SK-N-MC (cell line): ENCODE measurements at regions not wholly inside any gene's neighbourhood (a gene's known extent, or its start where the extent isn't known, plus 50 kb on each side); places are given as distances from the start of the nearest gene placed in this dataset.

Source experiments
- DNase-seq: peaks from one replicate; pipeline ENCODE4 v3.0.0-alpha.2; 2011; ENCODE audit warnings: low read depth, low spot score
- H3K27ac ChIP-seq: fragments of 200-600 bp; sonication (generic); 2 replicates; pipeline ENCODE4 v1.5.1; 2016; ENCODE audit warnings: mixed run types
- H3K36me3 ChIP-seq: fragments of 200-600 bp; sonication (generic); 2 replicates; pipeline ENCODE4 v1.6.1; 2017; ENCODE audit warnings: antibody characterized with exemption, low read length, mixed read lengths; ENCODE audit not compliant: insufficient read depth
- H3K4me3 ChIP-seq: fragments of 200-600 bp; sonication (generic); 2 replicates; pipeline ENCODE4 v1.5.1; 2016
- H3K9ac ChIP-seq: fragments of 200-600 bp; sonication (generic); 2 replicates; pipeline ENCODE4 v1.8.0; 2017; ENCODE audit warnings: mixed run types, mixed read lengths; ENCODE audit not compliant: insufficient read length
- H3K9me3 ChIP-seq: fragments of 200-600 bp; sonication (generic); 2 replicates; pipeline ENCODE4 v1.6.1; 2017; ENCODE audit warnings: low read depth, mild to moderate bottlenecking, antibody characterized with exemption, low read length, moderate library complexity, mixed read lengths
- EZH2 ChIP-seq: fragments of 200-600 bp; sonication (generic); IDR thresholded peaks from one replicate; pipeline ENCODE4 v1.6.1; 2017; ENCODE audit warnings: antibody characterized with exemption
- FOXP2 ChIP-seq: optimal IDR thresholded peaks from 2 replicates; pipeline ENCODE3; 2011; ENCODE audit warnings: mild to moderate bottlenecking, moderate library complexity; ENCODE audit not compliant: insufficient read depth; ENCODE audit errors: extremely low read length, control extremely low read depth
- POLR2AphosphoS5 ChIP-seq: IDR thresholded peaks from 2 replicates; pipeline ENCODE4 v1.6.1; 2012; ENCODE audit warnings: mild to moderate bottlenecking, low read depth, low read length, borderline replicate concordance

GRCh38 chr14:100381395-100382105 lies 58.4 kb downstream of the SLC25A47 start:
- peak overlapping the region; percentile 12 for H3K9ac ChIP-seq
- no peaks in the 10 kb centered on the region for H3K9me3 ChIP-seq
- H3K4me3 ChIP-seq: no peak overlapping the region
- no peak overlapping the region for H3K27ac ChIP-seq
- TF ChIP-seq EZH2: no peak
- TF ChIP-seq POLR2AphosphoS5: no peak
- no peak for TF ChIP-seq FOXP2
- no peak for DNase-seq
- no peaks in the 10 kb centered on the region for H3K36me3 ChIP-seq

- Histone ChIP-seq H3K36me3 (no peaks in the 10 kb centered on the region), H3K4me3 (no peak overlapping the region), H3K9ac (no peak overlapping the region), H3K9me3 (no peaks in the 10 kb centered on the region), H3K27ac (no peak overlapping the region)
- TF ChIP-seq FOXP2 (no peak), POLR2AphosphoS5 (no peak), EZH2 (no peak)
- DNase-seq: no peak
These were observed 58.9 kb downstream of the SLC25A47 start for GRCh38 chr14:100382106-100382455.

- H3K4me3 ChIP-seq: no peak overlapping the region
- H3K27ac ChIP-seq: no peak overlapping the region
- TF ChIP-seq FOXP2 (no peak), POLR2AphosphoS5 (no peak), EZH2 (no peak)
- no peaks in the 10 kb centered on the region for H3K9me3 ChIP-seq
- H3K9ac ChIP-seq: no peak overlapping the region
- no peaks in the 10 kb centered on the region for H3K36me3 ChIP-seq
- no peak for DNase-seq
These were observed 60.6 kb downstream of the SLC25A47 start for GRCh38 chr14:100383727-100384158.

- Histone ChIP-seq H3K27ac (peak overlapping the region; percentile 93; the same call in 1 of the 2 replicates), H3K36me3 (no peaks in the 10 kb centered on the region), H3K9ac (peak overlapping the region; percentile 8), H3K9me3 (no peaks in the 10 kb centered on the region), H3K4me3 (no peak overlapping the region)
- no peak for TF ChIP-seq FOXP2
- no peak for TF ChIP-seq EZH2
- no peak for TF ChIP-seq POLR2AphosphoS5
- no peak for DNase-seq
These were observed 61.1 kb downstream of the SLC25A47 start for GRCh38 chr14:100384277-100384676.

- DNase-seq: peak; percentile 79
- no peaks in the 10 kb centered on the region for H3K9me3 ChIP-seq
- peak overlapping the region; percentile 93 for H3K27ac ChIP-seq
- peak overlapping the region; percentile 60 for H3K9ac ChIP-seq
- peak overlapping the region; percentile 44 for H3K4me3 ChIP-seq
- H3K36me3 ChIP-seq: no peaks in the 10 kb centered on the region
- TF ChIP-seq FOXP2: no peak
- TF ChIP-seq POLR2AphosphoS5: no peak
- no peak for TF ChIP-seq EZH2
These were observed 62.0 kb downstream of the SLC25A47 start for GRCh38 chr14:100384819-100385813.

- Histone ChIP-seq H3K36me3 (no peaks in the 10 kb centered on the region), H3K9me3 (no peaks in the 10 kb centered on the region), H3K4me3 (peak overlapping the region; percentile 44), H3K9ac (peak overlapping the region; percentile 60), H3K27ac (peak overlapping the region; percentile 93)
- TF ChIP-seq EZH2 (no peak), FOXP2 (no peak), POLR2AphosphoS5 (no peak)
- DNase-seq: no peak
These were observed 63.0 kb downstream of the SLC25A47 start for GRCh38 chr14:100386121-100386520.

DNA sequence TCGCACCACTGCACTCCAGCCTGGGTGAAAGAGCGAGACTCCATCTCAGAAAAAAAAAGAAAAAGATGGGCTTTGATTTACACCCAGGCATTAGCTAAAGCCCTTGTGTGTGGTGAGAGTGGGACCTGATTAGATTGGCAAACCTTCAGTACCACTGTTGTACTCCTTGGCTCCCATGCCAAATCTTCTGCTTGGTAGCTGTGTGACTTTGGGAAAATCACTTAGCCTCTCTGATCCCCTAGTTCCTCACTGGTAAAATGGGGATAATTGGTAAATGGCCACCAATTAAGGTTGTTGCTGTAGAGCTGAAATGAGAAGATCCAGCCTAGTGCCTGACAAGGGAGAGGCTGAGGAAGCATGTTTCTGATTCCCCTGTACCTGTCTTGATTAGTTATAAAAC lies 63.7 kb downstream of the SLC25A47 start:
- no peak overlapping the region for H3K9ac ChIP-seq
- H3K36me3 ChIP-seq: no peaks in the 10 kb centered on the region
- H3K9me3 ChIP-seq: no peaks in the 10 kb centered on the region
- H3K27ac ChIP-seq: peak overlapping the region; percentile 93; the same call in 1 of the 2 replicates
- TF ChIP-seq FOXP2 (no peak), POLR2AphosphoS5 (no peak), EZH2 (no peak)
- DNase-seq: no peak
- H3K4me3 ChIP-seq: no peak overlapping the region

DNA sequence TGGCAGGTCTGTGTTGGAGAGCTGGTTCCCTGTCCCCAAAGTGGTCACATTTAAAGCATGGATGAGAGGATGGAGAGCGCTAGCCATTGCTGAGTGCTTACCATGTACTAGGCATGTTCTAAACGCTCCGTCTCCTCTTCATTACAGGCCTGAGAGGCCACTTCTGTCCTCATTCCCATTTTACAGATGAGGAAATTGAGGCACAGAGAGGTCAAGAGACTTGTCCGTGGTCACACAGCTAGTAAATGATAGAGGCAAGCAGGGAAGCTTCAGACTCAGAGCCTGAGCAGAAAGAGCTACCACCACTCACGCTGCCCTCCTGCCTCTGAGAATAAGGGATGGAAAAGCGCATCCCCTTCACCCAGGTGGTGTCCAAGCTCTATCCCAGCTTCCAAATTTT lies 64.3 kb downstream of the SLC25A47 start:
- H3K9ac ChIP-seq: no peak overlapping the region
- H3K9me3 ChIP-seq: no peaks in the 10 kb centered on the region
- no peak overlapping the region for H3K27ac ChIP-seq
- no peak for DNase-seq
- no peak for TF ChIP-seq POLR2AphosphoS5
- no peak for TF ChIP-seq EZH2
- TF ChIP-seq FOXP2: no peak
- no peak overlapping the region for H3K4me3 ChIP-seq
- no peaks in the 10 kb centered on the region for H3K36me3 ChIP-seq
